Uterus (tissue), 2 donors: ENCODE measurements at regions not wholly inside any gene's neighbourhood (a gene's known extent, or its start where the extent isn't known, plus 50 kb on each side); places are given as distances from the start of the nearest gene placed in this dataset.

Source experiments
- POLR2A ChIP-seq, 2 donors: fragments of 450-650 bp; IDR thresholded peaks; one replicate each; pipeline ENCODE4 v1.6.1; 2016; ENCODE audit warnings: antibody characterized with exemption in 2 of 2, mild to moderate bottlenecking in 1 of 2, moderate library complexity in 1 of 2
- TF ChIP-seq, protein P1 (sequence below), 4 experiments: fragments of 200-600 bp in 2 of 4; fragments of 450-650 bp in 2 of 4; sonication (generic) in 2 of 4; IDR thresholded peaks; one replicate each; pipeline ENCODE4 v1.5.1; 2016 to 2019; ENCODE audit warnings: antibody characterized with exemption in 4 of 4, mild to moderate bottlenecking in 2 of 4, moderate library complexity in 1 of 4

DNA sequence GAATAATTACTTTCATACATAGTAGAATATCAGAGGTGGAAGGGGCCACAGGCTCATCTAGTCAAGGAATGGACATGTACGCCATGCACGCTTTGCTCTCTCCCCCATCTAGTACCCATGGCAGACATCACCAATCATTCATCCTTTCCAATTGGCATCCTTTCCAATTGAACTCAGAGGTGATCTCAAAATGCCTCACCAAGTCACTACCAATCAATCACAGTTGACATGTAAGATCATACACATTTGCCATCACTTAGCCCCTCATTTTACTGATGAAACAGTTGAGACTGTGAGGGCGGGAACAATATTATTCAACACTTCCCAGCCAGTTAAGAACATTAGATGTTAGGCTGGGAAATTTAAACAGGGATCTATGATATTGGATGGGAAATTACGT lies 308.4 kb downstream of the FGFR2 start:
- TF ChIP-seq, protein P1, sequence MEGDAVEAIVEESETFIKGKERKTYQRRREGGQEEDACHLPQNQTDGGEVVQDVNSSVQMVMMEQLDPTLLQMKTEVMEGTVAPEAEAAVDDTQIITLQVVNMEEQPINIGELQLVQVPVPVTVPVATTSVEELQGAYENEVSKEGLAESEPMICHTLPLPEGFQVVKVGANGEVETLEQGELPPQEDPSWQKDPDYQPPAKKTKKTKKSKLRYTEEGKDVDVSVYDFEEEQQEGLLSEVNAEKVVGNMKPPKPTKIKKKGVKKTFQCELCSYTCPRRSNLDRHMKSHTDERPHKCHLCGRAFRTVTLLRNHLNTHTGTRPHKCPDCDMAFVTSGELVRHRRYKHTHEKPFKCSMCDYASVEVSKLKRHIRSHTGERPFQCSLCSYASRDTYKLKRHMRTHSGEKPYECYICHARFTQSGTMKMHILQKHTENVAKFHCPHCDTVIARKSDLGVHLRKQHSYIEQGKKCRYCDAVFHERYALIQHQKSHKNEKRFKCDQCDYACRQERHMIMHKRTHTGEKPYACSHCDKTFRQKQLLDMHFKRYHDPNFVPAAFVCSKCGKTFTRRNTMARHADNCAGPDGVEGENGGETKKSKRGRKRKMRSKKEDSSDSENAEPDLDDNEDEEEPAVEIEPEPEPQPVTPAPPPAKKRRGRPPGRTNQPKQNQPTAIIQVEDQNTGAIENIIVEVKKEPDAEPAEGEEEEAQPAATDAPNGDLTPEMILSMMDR (IDR thresholded peaks at IDR 0.05), result no peak
- TF ChIP-seq POLR2A (IDR thresholded peaks at IDR 0.05), result no peak
